ENCODE measurements at regions not wholly inside any gene's neighbourhood (a gene's known extent, or its start where the extent isn't known, plus 50 kb on each side); places are given as distances from the start of the nearest gene placed in this dataset.

GRCh38 chr2:107027205-107027604 is 141.2 kb upstream of the ST6GAL2 start:
- H3K27ac Mint-ChIP-seq, result no peak overlapping the region
- no peaks in the 10 kb centered on the region for H3K79me2 ChIP-seq (ENCODE audit: insufficient read depth, low read length)

GRCh38 chr2:107027810-107028209 is 141.8 kb upstream of the ST6GAL2 start:
- intact Hi-C loops (cut with micrococcal nuclease), result no loop called here
- H3K36me3 Mint-ChIP-seq, result no peaks in the 10 kb centered on the region
- H4K20me1 ChIP-seq (ENCODE audit: insufficient read depth, low read length), result no peaks in the 10 kb centered on the region

More at GRCh38 chr2:107027205-107027604, 141.2 kb upstream of the ST6GAL2 start:
- TF ChIP-seq CTCF (IDR thresholded peaks at IDR 0.05), result no peak
- Histone ChIP-seq H3K9me3 (replicated peaks in 1 of 2; ENCODE audit: control insufficient read depth in 1 of 2, insufficient read depth in 1 of 2, low read length in 2 of 2) (peaks cover 5 to 13% of the 10 kb centered on the region in 2 donors), H3K36me3 (replicated peaks in 1 of 2; ENCODE audit: control insufficient read depth in 1 of 2, insufficient read depth in 2 of 2, low read length in 2 of 2) (no peaks in the 10 kb centered on the region), H3K4me2 (replicated peaks; ENCODE audit: extremely low read depth, low read length, poor library complexity, severe bottlenecking) (no peak overlapping the region), H3K4me1 (ENCODE audit: control insufficient read depth in 1 of 2, insufficient read depth in 2 of 2, low read length in 2 of 2) (no peaks in the 10 kb centered on the region), H4K20me1 (ENCODE audit: insufficient read depth, low read length) (no peaks in the 10 kb centered on the region), H3K27me3 (ENCODE audit: control insufficient read depth in 2 of 2, insufficient read depth in 2 of 2, low read length in 2 of 2) (no peaks in the 10 kb centered on the region), H3K4me3 (replicated peaks in 1 of 3; ENCODE audit: low read depth in 2 of 3, low read length in 3 of 3) (no peak overlapping the region), H3K9ac (ENCODE audit: insufficient read depth, low read length, poor library complexity, severe bottlenecking) (no peak overlapping the region), H2AFZ (ENCODE audit: insufficient read depth, low read depth, low read length, poor library complexity, severe bottlenecking) (no peak overlapping the region), H3K27ac (ENCODE audit: low read depth in 1 of 2, low read length in 2 of 2) (no peak overlapping the region)
- Mint-ChIP-seq H3K4me1 (no peaks in the 10 kb centered on the region), H3K27me3 (ENCODE audit: low read depth in 3 of 3) (peaks cover 0 to 2% (median 0%) of the 10 kb centered on the region in 3 donors), H3K36me3 (no peaks in the 10 kb centered on the region), H3K9me3 (peaks cover 0 to 26% (median 9%) of the 10 kb centered on the region in 7 donors), H3K4me3 (no peak overlapping the region)
- intact Hi-C loops (cut with micrococcal nuclease), result no loop called here
- no peak for DNase-seq
- no CpG with 5 or more reads among the region's 1 CpG for WGBS (ENCODE audit: insufficient coverage)

More at GRCh38 chr2:107027810-107028209, 141.8 kb upstream of the ST6GAL2 start:
- Mint-ChIP-seq H3K4me1 (no peaks in the 10 kb centered on the region), H3K27me3 (ENCODE audit: low read depth in 3 of 3) (no peaks in the 10 kb centered on the region), H3K4me3 (no peak overlapping the region), H3K27ac (no peak overlapping the region), H3K9me3 (peaks cover 0 to 24% (median 6%) of the 10 kb centered on the region in 7 donors)
- peaks cover 5 to 12% of the 10 kb centered on the region in 2 donors for H3K9me3 ChIP-seq (replicated peaks in 1 of 2; ENCODE audit: control insufficient read depth in 1 of 2, insufficient read depth in 1 of 2, low read length in 2 of 2)
- H3K36me3 ChIP-seq (replicated peaks in 1 of 2; ENCODE audit: control insufficient read depth in 1 of 2, insufficient read depth in 2 of 2, low read length in 2 of 2), result no peaks in the 10 kb centered on the region
- no peak for TF ChIP-seq CTCF (IDR thresholded peaks at IDR 0.05)
- no peak overlapping the region for H3K4me3 ChIP-seq (replicated peaks in 1 of 3; ENCODE audit: low read depth in 2 of 3, low read length in 3 of 3)
- no peaks in the 10 kb centered on the region for H3K4me1 ChIP-seq (ENCODE audit: control insufficient read depth in 1 of 2, insufficient read depth in 2 of 2, low read length in 2 of 2)
- H3K27me3 ChIP-seq (ENCODE audit: control insufficient read depth in 2 of 2, insufficient read depth in 2 of 2, low read length in 2 of 2), result no peaks in the 10 kb centered on the region
- no peak overlapping the region for H3K9ac ChIP-seq (ENCODE audit: insufficient read depth, low read length, poor library complexity, severe bottlenecking)
- no peaks in the 10 kb centered on the region for H3K79me2 ChIP-seq (ENCODE audit: insufficient read depth, low read length)
- H2AFZ ChIP-seq (ENCODE audit: insufficient read depth, low read depth, low read length, poor library complexity, severe bottlenecking), result no peak overlapping the region
- no peak overlapping the region for H3K4me2 ChIP-seq (replicated peaks; ENCODE audit: extremely low read depth, low read length, poor library complexity, severe bottlenecking)
- DNase-seq, result no peak
- no peak overlapping the region for H3K27ac ChIP-seq (ENCODE audit: low read depth in 1 of 2, low read length in 2 of 2)

Measured in CD14-positive monocyte (primary cell).